Loucy (cell line): ENCODE measurements at regions not wholly inside any gene's neighbourhood (a gene's known extent, or its start where the extent isn't known, plus 50 kb on each side); places are given as distances from the start of the nearest gene placed in this dataset.

Experiments
- EZH2phosphoT487 ChIP-seq: fragments of 200-600 bp; IDR thresholded peaks from 2 replicates; pipeline ENCODE4 v1.6.1; 2018; ENCODE audit warnings: antibody characterized with exemption, mild to moderate bottlenecking, moderate library complexity, borderline replicate concordance
- TF ChIP-seq, protein P1 (sequence below): fragments of 200-600 bp; sonication (generic); conservative IDR thresholded peaks from 2 replicates; pipeline ENCODE4 v1.5.1; 2014; ENCODE audit warnings: mild to moderate bottlenecking, antibody characterized with exemption, low read length

DNA sequence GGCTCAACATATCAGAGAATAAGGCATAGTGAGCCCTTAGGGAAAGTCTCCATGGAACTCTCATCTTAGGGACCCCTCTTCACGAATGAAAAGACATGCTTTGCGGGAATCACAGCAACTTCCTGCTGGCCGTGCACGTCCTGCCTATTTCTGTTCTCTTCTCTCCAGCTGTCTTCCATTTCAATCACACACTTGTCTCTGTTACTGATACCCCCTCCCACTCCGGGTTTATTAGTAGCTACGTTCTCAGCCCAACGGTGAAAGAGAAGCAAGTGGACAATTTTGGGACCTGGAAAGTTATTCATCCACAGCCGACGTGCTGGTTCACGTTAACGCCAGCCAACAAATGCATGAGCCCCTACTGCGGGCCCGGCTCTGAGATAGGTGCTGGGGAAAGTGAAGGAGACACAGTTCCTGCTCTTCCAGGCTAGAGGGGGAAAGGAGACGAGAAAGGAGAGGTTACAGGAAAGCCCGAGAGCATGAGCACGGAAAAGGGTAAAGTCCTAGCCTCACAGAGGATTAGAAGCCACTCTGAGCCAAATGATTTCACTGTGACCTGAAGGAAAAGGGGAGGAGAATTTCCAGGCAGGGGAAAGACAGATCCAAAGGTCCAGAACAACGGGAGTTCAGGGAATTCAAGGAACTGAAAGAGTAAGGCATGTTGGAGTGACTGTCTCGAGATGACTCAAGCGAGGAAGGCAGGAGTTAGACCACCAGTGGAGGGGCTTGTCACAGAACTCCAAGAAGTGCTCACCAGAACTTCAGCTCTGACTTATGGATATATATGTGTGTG is 81.8 kb upstream of the CLDN10 start:
- TF ChIP-seq, protein P1, sequence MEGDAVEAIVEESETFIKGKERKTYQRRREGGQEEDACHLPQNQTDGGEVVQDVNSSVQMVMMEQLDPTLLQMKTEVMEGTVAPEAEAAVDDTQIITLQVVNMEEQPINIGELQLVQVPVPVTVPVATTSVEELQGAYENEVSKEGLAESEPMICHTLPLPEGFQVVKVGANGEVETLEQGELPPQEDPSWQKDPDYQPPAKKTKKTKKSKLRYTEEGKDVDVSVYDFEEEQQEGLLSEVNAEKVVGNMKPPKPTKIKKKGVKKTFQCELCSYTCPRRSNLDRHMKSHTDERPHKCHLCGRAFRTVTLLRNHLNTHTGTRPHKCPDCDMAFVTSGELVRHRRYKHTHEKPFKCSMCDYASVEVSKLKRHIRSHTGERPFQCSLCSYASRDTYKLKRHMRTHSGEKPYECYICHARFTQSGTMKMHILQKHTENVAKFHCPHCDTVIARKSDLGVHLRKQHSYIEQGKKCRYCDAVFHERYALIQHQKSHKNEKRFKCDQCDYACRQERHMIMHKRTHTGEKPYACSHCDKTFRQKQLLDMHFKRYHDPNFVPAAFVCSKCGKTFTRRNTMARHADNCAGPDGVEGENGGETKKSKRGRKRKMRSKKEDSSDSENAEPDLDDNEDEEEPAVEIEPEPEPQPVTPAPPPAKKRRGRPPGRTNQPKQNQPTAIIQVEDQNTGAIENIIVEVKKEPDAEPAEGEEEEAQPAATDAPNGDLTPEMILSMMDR, result no peak
- no peak for TF ChIP-seq EZH2phosphoT487
